WTC11 (cell line): ENCODE measurements at regions not wholly inside any gene's neighbourhood (a gene's known extent, or its start where the extent isn't known, plus 50 kb on each side); places are given as distances from the start of the nearest gene placed in this dataset.

Experiments used
- ARID4B ChIP-seq: sonication (generic); formaldehyde crosslinking; IDR thresholded peaks from 2 replicates; pipeline ENCODE4 v1.8.0; 2023; ENCODE audit warnings: missing genetic modification reagents, mild to moderate bottlenecking, borderline replicate concordance
- ATF1 ChIP-seq: sonication (generic); formaldehyde crosslinking; IDR thresholded peaks from 2 replicates; pipeline ENCODE4 v1.8.1; 2023; ENCODE audit warnings: mild to moderate bottlenecking, moderate library complexity, missing genetic modification reagents
- CREM ChIP-seq: sonication (generic); formaldehyde crosslinking; IDR thresholded peaks from 2 replicates; pipeline ENCODE4 v1.8.1; 2022; ENCODE audit warnings: mild to moderate bottlenecking, missing genetic modification reagents, moderate library complexity
- ETV6 ChIP-seq: sonication (generic); formaldehyde crosslinking; IDR thresholded peaks from 2 replicates; pipeline ENCODE4 v1.8.1; 2022; ENCODE audit warnings: mild to moderate bottlenecking, missing genetic modification reagents
- FOXP1 ChIP-seq: sonication (generic); formaldehyde crosslinking; IDR thresholded peaks from 2 replicates; pipeline ENCODE4 v1.8.0; 2022; ENCODE audit warnings: missing genetic modification reagents, mild to moderate bottlenecking, moderate library complexity, borderline replicate concordance
- IRF1 ChIP-seq: sonication (generic); formaldehyde crosslinking; IDR thresholded peaks from 2 replicates; pipeline ENCODE4 v1.8.0; 2023; ENCODE audit warnings: missing genetic modification reagents
- NR2C2 ChIP-seq: sonication (generic); formaldehyde crosslinking; IDR thresholded peaks from 2 replicates; pipeline ENCODE4 v1.8.0; 2022; ENCODE audit warnings: mild to moderate bottlenecking, missing genetic modification reagents
- TCF7 ChIP-seq: sonication (generic); formaldehyde crosslinking; IDR thresholded peaks from 2 replicates; pipeline ENCODE4 v1.8.0; 2022; ENCODE audit warnings: mild to moderate bottlenecking, low read depth, missing genetic modification reagents, moderate library complexity
- ZBTB43 ChIP-seq: sonication (generic); formaldehyde crosslinking; IDR thresholded peaks from 2 replicates; pipeline ENCODE4 v1.8.1; 2023; ENCODE audit warnings: mild to moderate bottlenecking, missing genetic modification reagents
- ZNF232 ChIP-seq: sonication (generic); formaldehyde crosslinking; IDR thresholded peaks from 2 replicates; pipeline ENCODE4 v1.8.0; 2022; ENCODE audit warnings: mild to moderate bottlenecking, missing genetic modification reagents
- ZNF532 ChIP-seq: fragments of 250-450 bp; sonication (Bioruptor Pico); IDR thresholded peaks from 2 replicates; pipeline ENCODE4 v1.9.0; 2021; ENCODE audit warnings: mild to moderate bottlenecking, borderline replicate concordance
- TF ChIP-seq, protein P1 (sequence below): fragments of 200-600 bp; IDR thresholded peaks from 2 replicates; pipeline ENCODE4 v1.8.0; 2022; ENCODE audit warnings: antibody characterized with exemption
- TF ChIP-seq, protein P2 (sequence below): fragments of 250-450 bp; sonication (Bioruptor Pico); IDR thresholded peaks from 2 replicates; pipeline ENCODE4 v1.9.0; 2021; ENCODE audit warnings: moderate library complexity, mild to moderate bottlenecking, inconsistent platforms, borderline replicate concordance
- TF ChIP-seq, protein P3 (sequence below): sonication (generic); formaldehyde crosslinking; conservative IDR thresholded peaks from 2 replicates; pipeline ENCODE4 v1.8.1; 2022; ENCODE audit warnings: mild to moderate bottlenecking, missing genetic modification reagents

GRCh38 chr12:4164188-4164558, 109.4 kb upstream of the CCND2 start:
- no peak for TF ChIP-seq ZBTB43 (CRISPR knock-in tag)
- TF ChIP-seq, protein P1, sequence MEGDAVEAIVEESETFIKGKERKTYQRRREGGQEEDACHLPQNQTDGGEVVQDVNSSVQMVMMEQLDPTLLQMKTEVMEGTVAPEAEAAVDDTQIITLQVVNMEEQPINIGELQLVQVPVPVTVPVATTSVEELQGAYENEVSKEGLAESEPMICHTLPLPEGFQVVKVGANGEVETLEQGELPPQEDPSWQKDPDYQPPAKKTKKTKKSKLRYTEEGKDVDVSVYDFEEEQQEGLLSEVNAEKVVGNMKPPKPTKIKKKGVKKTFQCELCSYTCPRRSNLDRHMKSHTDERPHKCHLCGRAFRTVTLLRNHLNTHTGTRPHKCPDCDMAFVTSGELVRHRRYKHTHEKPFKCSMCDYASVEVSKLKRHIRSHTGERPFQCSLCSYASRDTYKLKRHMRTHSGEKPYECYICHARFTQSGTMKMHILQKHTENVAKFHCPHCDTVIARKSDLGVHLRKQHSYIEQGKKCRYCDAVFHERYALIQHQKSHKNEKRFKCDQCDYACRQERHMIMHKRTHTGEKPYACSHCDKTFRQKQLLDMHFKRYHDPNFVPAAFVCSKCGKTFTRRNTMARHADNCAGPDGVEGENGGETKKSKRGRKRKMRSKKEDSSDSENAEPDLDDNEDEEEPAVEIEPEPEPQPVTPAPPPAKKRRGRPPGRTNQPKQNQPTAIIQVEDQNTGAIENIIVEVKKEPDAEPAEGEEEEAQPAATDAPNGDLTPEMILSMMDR = no peak
- TF ChIP-seq ARID4B (CRISPR knock-in tag) = no peak
- TF ChIP-seq NR2C2 (CRISPR knock-in tag) = no peak
- TF ChIP-seq FOXP1 (CRISPR knock-in tag) = no peak
- TF ChIP-seq IRF1 (CRISPR knock-in tag) = no peak
- TF ChIP-seq, protein P2, sequence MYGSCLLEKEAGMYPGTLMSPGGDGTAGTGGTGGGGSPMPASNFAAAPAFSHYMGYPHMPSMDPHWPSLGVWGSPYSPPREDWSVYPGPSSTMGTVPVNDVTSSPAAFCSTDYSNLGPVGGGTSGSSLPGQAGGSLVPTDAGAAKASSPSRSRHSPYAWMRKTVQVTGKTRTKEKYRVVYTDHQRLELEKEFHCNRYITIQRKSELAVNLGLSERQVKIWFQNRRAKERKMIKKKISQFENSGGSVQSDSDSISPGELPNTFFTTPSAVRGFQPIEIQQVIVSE (CRISPR knock-in tag) = no peak
- TF ChIP-seq CREM (CRISPR knock-in tag) = no peak
- TF ChIP-seq ATF1 (CRISPR knock-in tag) = no peak
- no peak for TF ChIP-seq ZNF532 (CRISPR knock-in tag)
- no peak for TF ChIP-seq TCF7 (CRISPR knock-in tag)
- TF ChIP-seq ETV6 = no peak
- no peak for TF ChIP-seq ZNF232
- TF ChIP-seq, protein P3, sequence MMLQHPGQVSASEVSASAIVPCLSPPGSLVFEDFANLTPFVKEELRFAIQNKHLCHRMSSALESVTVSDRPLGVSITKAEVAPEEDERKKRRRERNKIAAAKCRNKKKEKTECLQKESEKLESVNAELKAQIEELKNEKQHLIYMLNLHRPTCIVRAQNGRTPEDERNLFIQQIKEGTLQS (CRISPR knock-in tag) = no peak
